ENCODE measurements at regions not wholly inside any gene's neighbourhood (a gene's known extent, or its start where the extent isn't known, plus 50 kb on each side); places are given as distances from the start of the nearest gene placed in this dataset.

GRCh38 chr6:91710342-91710741, 1123.5 kb upstream of the MAP3K7 start:
- H3K36me3 ChIP-seq (ENCODE audit: control insufficient read depth, insufficient read depth, low read length): no peaks in the 10 kb centered on the region
- no peaks in the 10 kb centered on the region for H3K4me1 ChIP-seq (ENCODE audit: control insufficient read depth, extremely low read depth, insufficient read depth, low read length)
- no peaks in the 10 kb centered on the region for H3K79me2 ChIP-seq (ENCODE audit: control insufficient read depth, insufficient read depth, low read length)
- H3K27ac ChIP-seq (ENCODE audit: insufficient read depth, low read length): no peak overlapping the region
- no peak overlapping the region for H3K4me2 ChIP-seq (ENCODE audit: extremely low read depth, insufficient read depth, low read length)
- TF ChIP-seq EZH2 (IDR thresholded peaks at IDR 0.05; ENCODE audit: low read length, missing control alignments) (no peak), CTCF (conservative IDR thresholded peaks at IDR 0.05 in 1 of 2, IDR thresholded peaks at IDR 0.05 in 1 of 2; ENCODE audit: low read depth in 1 of 2, low read length in 2 of 2) (no peak)
- no peaks in the 10 kb centered on the region for H3K9me3 ChIP-seq (ENCODE audit: control insufficient read depth, insufficient read depth, low read depth, low read length)
- H2AFZ ChIP-seq (ENCODE audit: low read length): no peak overlapping the region
- H3K27me3 ChIP-seq (ENCODE audit: control insufficient read depth, insufficient read depth, low read length): no peaks in the 10 kb centered on the region
- no peaks in the 10 kb centered on the region for H4K20me1 ChIP-seq (ENCODE audit: control insufficient read depth, extremely low read depth, insufficient read depth, low read length)
- H3K4me3 ChIP-seq (replicated peaks in 1 of 4; ENCODE audit: control extremely low read depth in 1 of 4, insufficient read depth in 1 of 4, low read depth in 3 of 4, low read length in 4 of 4): no peak overlapping the region
- DNase-seq (ENCODE audit: low read depth in 2 of 2): no peak
- no peak overlapping the region for H3K9ac ChIP-seq (ENCODE audit: insufficient read depth, low read length)

- Histone ChIP-seq H3K4me1 (ENCODE audit: control insufficient read depth, extremely low read depth, insufficient read depth, low read length) (no peaks in the 10 kb centered on the region), H3K4me3 (replicated peaks in 1 of 4; ENCODE audit: control extremely low read depth in 1 of 4, insufficient read depth in 1 of 4, low read depth in 3 of 4, low read length in 4 of 4) (no peak overlapping the region), H3K9ac (ENCODE audit: insufficient read depth, low read length) (no peak overlapping the region), H3K27ac (ENCODE audit: insufficient read depth, low read length) (no peak overlapping the region), H3K9me3 (ENCODE audit: control insufficient read depth, insufficient read depth, low read depth, low read length) (no peaks in the 10 kb centered on the region), H4K20me1 (ENCODE audit: control insufficient read depth, extremely low read depth, insufficient read depth, low read length) (no peaks in the 10 kb centered on the region), H3K79me2 (ENCODE audit: control insufficient read depth, insufficient read depth, low read length) (no peaks in the 10 kb centered on the region), H2AFZ (ENCODE audit: low read length) (no peak overlapping the region), H3K36me3 (ENCODE audit: control insufficient read depth, insufficient read depth, low read length) (no peaks in the 10 kb centered on the region), H3K27me3 (ENCODE audit: control insufficient read depth, insufficient read depth, low read length) (no peaks in the 10 kb centered on the region), H3K4me2 (ENCODE audit: extremely low read depth, insufficient read depth, low read length) (no peak overlapping the region)
- TF ChIP-seq EZH2 (IDR thresholded peaks at IDR 0.05; ENCODE audit: low read length, missing control alignments): no peak
- no peak for TF ChIP-seq CTCF (conservative IDR thresholded peaks at IDR 0.05 in 1 of 2, IDR thresholded peaks at IDR 0.05 in 1 of 2; ENCODE audit: low read depth in 1 of 2, low read length in 2 of 2)
- DNase-seq (ENCODE audit: low read depth in 2 of 2): no peak
These were observed 1121.7 kb upstream of the MAP3K7 start for GRCh38 chr6:91708534-91708933.

- Histone ChIP-seq H3K27ac (ENCODE audit: insufficient read depth, low read length) (no peak overlapping the region), H3K36me3 (ENCODE audit: control insufficient read depth, insufficient read depth, low read length) (no peaks in the 10 kb centered on the region), H3K4me1 (ENCODE audit: control insufficient read depth, extremely low read depth, insufficient read depth, low read length) (no peaks in the 10 kb centered on the region), H3K9ac (ENCODE audit: insufficient read depth, low read length) (no peak overlapping the region), H4K20me1 (ENCODE audit: control insufficient read depth, extremely low read depth, insufficient read depth, low read length) (no peaks in the 10 kb centered on the region), H3K79me2 (ENCODE audit: control insufficient read depth, insufficient read depth, low read length) (no peaks in the 10 kb centered on the region), H3K4me3 (replicated peaks in 1 of 4; ENCODE audit: control extremely low read depth in 1 of 4, insufficient read depth in 1 of 4, low read depth in 3 of 4, low read length in 4 of 4) (no peak overlapping the region), H3K4me2 (ENCODE audit: extremely low read depth, insufficient read depth, low read length) (no peak overlapping the region), H2AFZ (ENCODE audit: low read length) (no peak overlapping the region), H3K9me3 (ENCODE audit: control insufficient read depth, insufficient read depth, low read depth, low read length) (no peaks in the 10 kb centered on the region), H3K27me3 (ENCODE audit: control insufficient read depth, insufficient read depth, low read length) (no peaks in the 10 kb centered on the region)
- peak in 1 of 2 donors; percentile 22 for DNase-seq (ENCODE audit: low read depth in 2 of 2)
- TF ChIP-seq CTCF (conservative IDR thresholded peaks at IDR 0.05 in 1 of 2, IDR thresholded peaks at IDR 0.05 in 1 of 2; ENCODE audit: low read depth in 1 of 2, low read length in 2 of 2) (no peak), EZH2 (IDR thresholded peaks at IDR 0.05; ENCODE audit: low read length, missing control alignments) (no peak)
These were observed 1118.8 kb upstream of the MAP3K7 start for GRCh38 chr6:91705646-91706045.

Measured in fibroblast of lung (primary cell).